NCI-H187 treated with DMSO at 0.1 percent for 48 hours (cell line): ENCODE measurements at regions not wholly inside any gene's neighbourhood (a gene's known extent, or its start where the extent isn't known, plus 50 kb on each side); places are given as distances from the start of the nearest gene placed in this dataset.
"Not testable (repeated sequence)": the region's sequence is repeated elsewhere in the genome, so short reads cannot be mapped to it uniquely, and the experiment has no call there.

Experiments used
- DNase-seq: peaks from one replicate; lab custom pipeline; 2025; lab: John Stamatoyannopoulos, UW

DNA sequence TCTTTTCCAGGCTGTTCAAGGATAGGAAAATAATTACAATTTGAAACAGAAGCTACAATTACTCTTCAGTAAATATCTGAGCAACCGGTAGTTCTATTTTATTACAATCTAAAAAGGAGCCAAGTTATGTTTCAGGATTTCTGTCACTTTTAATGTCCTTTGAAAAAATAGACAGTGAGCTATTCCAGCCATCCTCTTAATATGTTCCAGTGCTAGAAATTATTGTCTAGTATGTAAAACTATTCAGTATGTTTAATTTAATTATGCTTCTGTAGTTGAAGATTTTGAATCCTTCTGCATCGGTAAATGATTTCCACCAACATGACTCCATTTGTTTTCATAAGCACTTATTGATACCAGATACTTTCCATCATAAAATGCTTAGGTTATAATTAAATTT is 129.6 kb upstream of the SEMA3D start:
- no peak for DNase-seq

DNA sequence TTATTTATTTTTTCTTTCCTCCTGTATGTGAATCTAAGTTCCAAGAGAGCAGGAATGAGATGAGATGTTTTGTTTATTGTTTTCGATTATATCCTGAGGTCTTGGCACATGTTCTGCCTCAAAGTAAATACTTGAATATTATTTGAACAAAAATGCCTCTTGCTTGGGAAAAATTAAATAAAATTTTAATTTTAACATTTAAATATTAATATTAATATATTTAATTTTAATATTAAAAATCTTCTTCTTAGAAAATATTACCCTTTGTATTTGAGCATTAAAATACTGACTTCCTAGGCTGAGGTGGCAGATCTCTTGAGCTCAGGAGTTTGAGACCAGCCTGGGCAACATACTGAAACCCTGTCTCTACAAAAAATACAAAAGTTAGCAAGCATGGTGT is 123.4 kb upstream of the SEMA3D start:
- no peak for DNase-seq

DNA sequence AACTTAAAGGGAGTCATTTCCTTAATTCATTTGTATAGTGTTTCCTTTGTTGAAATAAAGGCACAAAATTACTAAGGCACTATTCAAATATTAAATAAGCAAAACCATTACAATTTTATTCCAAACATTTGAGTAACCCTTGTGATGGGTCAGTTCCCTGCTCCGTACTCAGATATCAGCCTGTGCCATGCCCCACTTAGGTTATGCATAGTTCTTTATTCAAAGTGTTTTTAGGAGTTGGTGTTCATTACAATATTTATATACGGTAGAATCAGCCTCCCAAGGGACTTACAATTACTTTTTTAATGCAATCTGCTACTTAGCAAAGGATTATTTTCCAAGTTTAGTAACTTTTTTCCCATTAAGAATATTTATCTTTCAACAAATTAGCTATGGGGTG is 119.3 kb upstream of the SEMA3D start:
- no peak for DNase-seq

- DNase-seq: no peak
Observed at GRCh38 chr7:85294176-85294575, 107.3 kb upstream of the SEMA3D start.

DNA sequence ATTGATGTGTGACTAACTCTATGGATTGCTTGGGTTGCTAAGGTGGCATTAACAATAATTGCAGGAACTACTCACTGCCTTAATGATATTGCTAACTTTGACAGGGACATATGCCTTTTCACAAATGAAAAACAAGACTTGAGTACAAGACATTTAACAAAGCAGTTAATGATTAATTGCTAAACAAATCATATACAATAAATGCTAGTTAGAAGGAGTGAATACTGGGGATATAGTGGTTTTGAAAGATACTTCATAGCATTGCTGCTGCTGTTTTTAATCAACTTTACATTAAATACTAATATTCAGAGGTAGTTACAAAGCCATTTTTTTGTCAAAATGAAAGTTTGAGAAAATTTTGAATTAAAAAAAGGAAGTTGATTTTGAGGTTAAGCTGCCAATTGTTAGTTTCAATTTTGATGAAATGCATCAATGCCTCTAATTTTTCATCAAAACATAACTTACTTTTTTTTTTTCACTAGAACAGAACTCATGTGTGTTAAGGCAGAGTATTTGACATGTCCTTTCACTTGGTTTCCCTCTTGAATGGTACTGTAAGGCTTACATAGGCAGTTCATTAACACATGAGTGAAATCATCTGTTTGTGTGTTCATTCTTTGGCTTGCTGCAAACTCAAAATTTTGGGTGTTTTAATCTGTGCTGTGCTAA is 106.2 kb upstream of the SEMA3D start:
- no peak for DNase-seq

GRCh38 chr7:85290269-85290668 is 103.4 kb upstream of the SEMA3D start:
- no peak for DNase-seq

- DNase-seq: no peak
Observed at GRCh38 chr7:85289279-85289678, 102.4 kb upstream of the SEMA3D start.

DNA sequence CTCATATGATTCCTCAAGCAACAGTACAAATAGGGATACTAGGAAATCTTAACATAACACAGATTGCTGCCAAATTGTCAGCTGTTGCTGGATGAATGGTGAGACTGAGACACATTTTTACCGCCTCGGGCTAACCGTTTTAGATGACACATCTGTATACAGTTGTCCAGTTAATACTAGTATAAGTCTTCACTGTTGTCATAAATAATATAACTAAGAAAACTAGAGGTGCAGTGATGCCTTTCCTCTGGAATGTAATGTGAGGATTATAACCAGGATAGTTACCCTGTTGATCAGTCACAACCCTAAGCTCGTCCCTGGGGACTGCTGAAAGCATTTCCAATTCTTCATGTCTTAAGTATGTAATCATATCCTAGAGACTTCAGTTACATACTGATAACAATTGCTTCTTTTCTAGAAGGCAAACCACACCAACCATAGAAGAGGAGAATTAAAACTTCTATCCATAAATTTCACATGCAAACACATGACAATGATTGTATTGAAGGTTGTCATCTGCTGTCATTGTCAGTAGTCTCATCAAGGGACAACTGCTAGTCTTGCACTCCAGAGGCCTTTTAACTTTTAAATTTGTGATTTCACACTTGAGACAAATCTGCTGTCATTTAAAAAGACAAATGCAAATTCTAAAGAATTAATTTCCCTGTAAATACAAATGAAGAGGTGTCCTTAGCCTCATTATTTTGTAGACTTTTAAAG is 100.4 kb upstream of the SEMA3D start:
- DNase-seq: no peak

GRCh38 chr7:85286446-85286845 is 99.6 kb upstream of the SEMA3D start:
- DNase-seq: no peak

GRCh38 chr7:85285527-85285926 is 98.7 kb upstream of the SEMA3D start:
- DNase-seq: peak; percentile 11

- no peak for DNase-seq
Observed at GRCh38 chr7:85275204-85275603, 88.3 kb upstream of the SEMA3D start.

DNA sequence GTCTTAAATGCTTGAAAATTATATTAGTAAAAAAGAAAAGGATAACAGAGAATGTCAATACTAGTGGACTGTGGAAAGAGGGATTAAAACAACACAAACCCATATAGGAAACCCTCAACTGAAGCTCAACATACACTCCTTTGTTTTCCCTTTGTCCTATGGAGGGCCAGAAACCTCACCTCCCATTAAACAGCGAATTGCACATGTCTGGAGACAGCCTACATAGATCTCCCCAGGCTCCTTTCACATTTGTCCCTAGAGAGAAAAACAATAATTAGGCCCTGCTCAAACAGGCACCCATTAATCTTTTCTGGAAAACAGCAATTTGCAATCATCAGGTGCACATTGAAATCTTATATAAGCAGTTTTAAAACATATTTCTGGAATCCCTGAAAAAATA is 87.6 kb upstream of the SEMA3D start:
- DNase-seq: no peak

DNA sequence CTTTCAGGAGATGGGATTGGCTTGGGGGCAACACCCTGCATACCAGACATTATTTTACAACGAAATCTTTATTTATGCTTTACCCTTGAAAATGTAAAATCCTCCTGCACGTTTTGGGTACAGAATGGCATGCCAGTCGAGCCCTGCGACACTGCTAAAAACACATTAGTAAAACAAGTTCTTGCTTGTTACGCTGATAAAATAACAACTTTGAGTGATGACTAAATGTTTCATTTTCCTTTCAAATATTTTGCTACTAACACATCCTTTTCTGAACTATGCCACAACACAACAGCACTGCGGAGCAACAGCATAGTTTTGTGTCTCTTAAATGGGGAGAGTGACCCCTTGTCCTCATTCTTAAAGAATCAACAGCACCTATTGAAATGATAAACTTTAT is 76.0 kb upstream of the SEMA3D start:
- DNase-seq: no peak

GRCh38 chr7:85261336-85261735 is 74.5 kb upstream of the SEMA3D start:
- no peak for DNase-seq

GRCh38 chr7:85249787-85250186 is 62.9 kb upstream of the SEMA3D start:
- not testable (repeated sequence) for DNase-seq

DNA sequence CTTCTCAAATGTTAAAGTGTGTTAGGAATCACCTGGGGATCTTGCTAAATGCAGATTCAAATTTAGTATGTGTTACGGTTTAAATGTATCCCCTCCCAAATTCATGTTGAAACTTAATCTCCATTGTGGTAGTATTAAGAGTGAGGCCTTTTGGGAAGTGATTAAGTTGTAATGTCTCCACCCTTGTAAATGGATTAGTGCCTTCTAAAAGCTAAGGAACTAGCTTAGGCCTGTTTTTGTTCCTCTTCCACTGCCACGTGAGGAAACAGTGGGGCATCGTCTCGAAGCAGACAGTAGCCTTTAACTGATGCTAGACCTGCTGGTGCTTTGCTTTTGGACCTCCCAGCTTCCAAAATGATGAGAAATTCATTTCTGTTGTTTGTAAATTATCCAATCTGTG is 52.3 kb upstream of the SEMA3D start:
- no peak for DNase-seq

DNA sequence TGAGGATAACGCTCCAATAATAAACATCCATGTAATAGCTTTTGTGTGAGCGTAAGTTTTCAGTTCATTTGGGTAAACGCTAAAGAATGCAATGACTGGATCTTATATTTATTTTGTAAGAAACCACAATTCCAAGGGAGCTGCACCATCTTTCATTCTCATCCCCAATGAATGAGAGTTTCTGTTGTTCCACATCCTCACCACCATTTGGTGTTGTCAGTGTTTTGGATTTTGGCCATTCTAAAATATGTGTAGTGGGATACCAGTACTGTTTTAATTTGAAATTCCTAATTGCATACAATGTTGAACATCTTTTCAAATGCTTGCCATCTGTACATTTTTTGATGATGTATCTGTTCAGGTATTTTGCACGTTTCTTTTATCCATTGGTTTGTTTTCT is 50.9 kb upstream of the SEMA3D start:
- DNase-seq: no peak
